CD8-positive, alpha-beta memory T cell (primary cell): ENCODE measurements at regions not wholly inside any gene's neighbourhood (a gene's known extent, or its start where the extent isn't known, plus 50 kb on each side); places are given as distances from the start of the nearest gene placed in this dataset.

Experiments
- CTCF ChIA-PET: fragments of 350-600 bp; sonication (Branson Sonifier 250); formaldehyde crosslinking; loops from one replicate; lab custom pipeline; 2021; ENCODE audit warnings: antibody characterized with exemption; lab: Charles Lee
- POLR2A ChIA-PET: fragments of 350-600 bp; sonication (Branson Sonifier 250); formaldehyde crosslinking; loops from one replicate; lab custom pipeline; 2021; ENCODE audit warnings: antibody characterized with exemption; lab: Charles Lee
- DNase-seq, 5 donors: peaks; one replicate each; pipeline versions ENCODE4 v3.0.0 to v3.0.0-alpha.2; 2020 to 2022; ENCODE audit warnings: mixed read lengths in 1 of 5
- H3K27ac ChIP-seq: one replicate; pipeline ENCODE4 v1.7.0; 2013; ENCODE audit warnings: low read depth, mild to moderate bottlenecking, low read length, moderate library complexity
- H3K27me3 ChIP-seq: 2 replicates; pipeline ENCODE4 v1.7.0; 2013; ENCODE audit warnings: low read length, mild to moderate bottlenecking; ENCODE audit not compliant: insufficient read depth, poor library complexity, severe bottlenecking
- H3K36me3 ChIP-seq: 2 replicates; pipeline ENCODE4 v1.7.0; 2013; ENCODE audit warnings: mild to moderate bottlenecking, low read length, moderate library complexity; ENCODE audit not compliant: insufficient read depth
- H3K4me1 ChIP-seq: 2 replicates; pipeline ENCODE4 v1.7.0; 2013; ENCODE audit warnings: mild to moderate bottlenecking, low read length, moderate library complexity; ENCODE audit not compliant: insufficient read depth
- H3K4me3 ChIP-seq: 2 replicates; pipeline ENCODE4 v1.7.0; 2013; ENCODE audit warnings: mild to moderate bottlenecking, low read length
- H3K9me3 ChIP-seq: 2 replicates; pipeline ENCODE4 v1.7.0; 2013; ENCODE audit warnings: mild to moderate bottlenecking, low read length
- H3K27ac Mint-ChIP-seq, 8 donors: one replicate each; pipeline ENCODE4 v1.8.0; 2020 to 2021; ENCODE audit warnings: mixed read lengths in 8 of 8, mild to moderate bottlenecking in 6 of 8, inconsistent platforms in 3 of 8, moderate library complexity in 3 of 8
- H3K27me3 Mint-ChIP-seq, 2 donors: one replicate each; pipeline ENCODE4 v1.8.0; 2020 to 2021; ENCODE audit warnings: mixed read lengths in 2 of 2, mild to moderate bottlenecking in 1 of 2, moderate library complexity in 1 of 2
- H3K36me3 Mint-ChIP-seq, 3 donors: one replicate each; pipeline ENCODE4 v1.8.0; 2020 to 2021; ENCODE audit warnings: mixed read lengths in 3 of 3, inconsistent platforms in 1 of 3, mild to moderate bottlenecking in 1 of 3
- H3K4me1 Mint-ChIP-seq, 3 donors: one replicate each; pipeline ENCODE4 v1.8.0; 2020 to 2021; ENCODE audit warnings: mixed read lengths in 3 of 3, inconsistent platforms in 1 of 3, mild to moderate bottlenecking in 1 of 3
- H3K4me3 Mint-ChIP-seq, 7 donors: one replicate each; pipeline ENCODE4 v1.8.0; 2020 to 2021; ENCODE audit warnings: mixed read lengths in 7 of 7, mild to moderate bottlenecking in 6 of 7, moderate library complexity in 4 of 7, inconsistent platforms in 2 of 7
- H3K9me3 Mint-ChIP-seq, 5 donors: one replicate each; pipeline ENCODE4 v1.8.0; 2020 to 2022; ENCODE audit warnings: mixed read lengths in 5 of 5, mild to moderate bottlenecking in 3 of 5, moderate library complexity in 2 of 5, inconsistent platforms in 1 of 5

DNA sequence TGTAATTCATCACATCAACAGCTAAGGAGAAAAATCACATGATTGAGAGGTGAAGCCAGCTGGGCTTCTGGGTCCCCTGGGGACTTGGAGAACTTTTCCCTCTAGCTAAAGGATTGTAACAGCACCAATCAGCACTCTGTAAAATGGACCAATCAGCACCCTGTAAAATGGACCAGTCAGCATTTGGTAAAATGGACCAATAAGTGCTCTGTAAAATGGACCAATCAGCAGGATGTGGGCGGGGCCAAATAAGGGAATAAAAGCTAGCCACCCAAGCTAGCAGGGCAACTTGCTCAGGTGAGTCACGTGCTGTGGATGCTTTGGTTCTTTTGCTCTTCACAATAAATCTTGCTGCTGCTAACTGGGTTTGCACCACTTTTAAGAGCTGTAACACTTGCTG lies 1248.3 kb downstream of the PCDH18 start:
- ChIA-PET CTCF (no interaction called here), POLR2A (no interaction called here)
- Histone ChIP-seq H3K4me3 (no peak overlapping the region), H3K9me3 (no peaks in the 10 kb centered on the region), H3K4me1 (no peaks in the 10 kb centered on the region), H3K36me3 (no peaks in the 10 kb centered on the region), H3K27ac (no peak overlapping the region), H3K27me3 (no peaks in the 10 kb centered on the region)
- no peak for DNase-seq
- Mint-ChIP-seq H3K4me1 (no peaks in the 10 kb centered on the region), H3K27ac (no peak overlapping the region), H3K4me3 (no peak overlapping the region), H3K27me3 (no peaks in the 10 kb centered on the region), H3K36me3 (no peaks in the 10 kb centered on the region), H3K9me3 (peaks cover 2 to 26% (median 3%) of the 10 kb centered on the region in 5 donors)

DNA sequence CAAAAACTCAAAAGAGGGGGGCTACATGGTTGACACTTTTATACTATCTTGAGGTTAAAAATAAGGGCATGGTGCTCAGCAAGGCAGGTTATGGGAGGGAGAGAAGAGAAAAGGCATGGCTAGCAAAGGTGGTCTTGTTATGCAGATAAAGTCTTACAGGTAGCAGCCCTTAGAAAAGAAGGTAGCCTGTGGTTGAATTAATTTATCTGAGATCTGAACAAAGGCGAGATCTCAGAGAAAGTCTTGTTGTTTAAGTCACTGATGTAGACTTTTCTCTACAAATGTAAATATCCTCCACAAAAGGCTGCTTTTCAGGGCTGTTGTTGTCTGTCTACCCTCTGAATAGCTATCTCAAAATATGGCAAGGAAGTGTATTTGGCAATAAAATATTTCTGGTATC lies 1250.4 kb downstream of the PCDH18 start:
- Histone ChIP-seq H3K27me3 (no peaks in the 10 kb centered on the region), H3K36me3 (no peaks in the 10 kb centered on the region), H3K9me3 (no peaks in the 10 kb centered on the region), H3K27ac (no peak overlapping the region), H3K4me1 (no peaks in the 10 kb centered on the region), H3K4me3 (no peak overlapping the region)
- peaks cover 2 to 28% (median 5%) of the 10 kb centered on the region in 5 donors for H3K9me3 Mint-ChIP-seq
- no peaks in the 10 kb centered on the region for H3K36me3 Mint-ChIP-seq
- no peak for DNase-seq
- POLR2A ChIA-PET: no interaction called here
- no peaks in the 10 kb centered on the region for H3K4me1 Mint-ChIP-seq
- no peaks in the 10 kb centered on the region for H3K27me3 Mint-ChIP-seq
- H3K4me3 Mint-ChIP-seq: no peak overlapping the region
- CTCF ChIA-PET: no interaction called here
- no peak overlapping the region for H3K27ac Mint-ChIP-seq

DNA sequence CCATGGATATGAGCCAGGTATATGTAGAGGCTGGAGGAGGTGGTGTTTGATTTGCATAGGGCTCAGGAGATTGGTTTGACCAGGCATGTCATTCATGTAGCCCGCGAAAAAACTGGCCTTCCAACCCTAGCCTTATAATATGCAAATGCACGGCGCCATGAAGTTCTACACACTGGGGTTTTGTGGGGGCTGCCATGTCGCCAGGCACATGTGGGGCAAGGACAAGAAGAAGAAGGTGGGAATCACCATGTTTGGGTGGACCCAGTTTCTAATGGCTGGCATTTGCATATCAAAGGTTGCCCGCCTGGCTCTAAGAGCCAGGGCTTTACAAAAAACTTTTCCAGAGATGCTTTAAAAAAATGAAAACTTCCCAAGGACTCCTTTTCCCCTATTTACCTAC lies 1251.0 kb downstream of the PCDH18 start:
- Histone ChIP-seq H3K4me3 (no peak overlapping the region), H3K4me1 (no peaks in the 10 kb centered on the region), H3K27me3 (no peaks in the 10 kb centered on the region), H3K27ac (no peak overlapping the region), H3K9me3 (no peaks in the 10 kb centered on the region), H3K36me3 (no peaks in the 10 kb centered on the region)
- Mint-ChIP-seq H3K27ac (no peak overlapping the region), H3K4me3 (no peak overlapping the region), H3K36me3 (no peaks in the 10 kb centered on the region), H3K27me3 (no peaks in the 10 kb centered on the region), H3K4me1 (no peaks in the 10 kb centered on the region), H3K9me3 (peaks cover 2 to 30% (median 4%) of the 10 kb centered on the region in 5 donors)
- DNase-seq: no peak
- POLR2A ChIA-PET: no interaction called here
- CTCF ChIA-PET: no interaction called here

DNA sequence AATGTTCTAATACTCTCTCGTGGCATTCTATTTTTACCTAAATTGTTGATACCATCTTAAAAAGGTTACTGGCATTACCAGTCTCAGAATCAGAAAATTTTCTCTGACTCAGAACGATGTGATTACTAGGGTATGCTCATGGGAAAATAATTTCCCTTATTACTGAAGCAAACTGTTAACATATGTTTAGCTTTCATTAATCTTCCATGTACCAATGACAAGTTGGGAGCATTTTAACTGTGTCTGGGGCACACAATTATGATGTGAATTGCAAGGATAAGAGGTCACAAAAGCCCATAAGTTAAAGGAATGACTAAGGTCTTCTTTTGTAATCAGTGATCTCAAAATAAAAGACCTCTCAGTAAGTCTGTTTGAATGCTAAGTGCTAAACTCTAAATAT lies 1254.6 kb downstream of the PCDH18 start:
- no peak overlapping the region for H3K27ac Mint-ChIP-seq
- POLR2A ChIA-PET: no interaction called here
- H3K4me1 Mint-ChIP-seq: no peaks in the 10 kb centered on the region

DNA sequence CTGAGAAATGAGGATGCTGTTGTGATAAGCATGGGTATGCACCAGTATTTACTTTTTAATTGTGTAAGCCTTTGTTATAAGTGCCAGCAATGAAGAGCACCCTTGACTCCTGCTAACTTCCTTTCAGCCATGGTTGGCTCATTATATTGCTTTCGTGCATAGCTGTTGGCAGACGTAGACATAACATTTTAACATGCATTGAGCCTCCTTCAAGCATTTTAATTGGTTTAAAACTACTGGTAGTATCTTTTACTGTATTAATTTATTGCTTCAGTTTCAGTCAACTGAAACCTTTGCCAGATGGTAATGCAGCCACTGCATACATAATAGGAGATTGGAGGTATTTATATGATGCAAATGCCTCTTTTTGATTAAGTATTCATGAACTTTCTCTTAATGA lies 1285.4 kb downstream of the PCDH18 start:
- Histone ChIP-seq H3K4me3 (no peak overlapping the region), H3K4me1 (no peaks in the 10 kb centered on the region), H3K9me3 (no peaks in the 10 kb centered on the region), H3K27me3 (no peaks in the 10 kb centered on the region), H3K36me3 (no peaks in the 10 kb centered on the region), H3K27ac (no peak overlapping the region)
- Mint-ChIP-seq H3K27me3 (no peaks in the 10 kb centered on the region), H3K27ac (no peak overlapping the region), H3K4me1 (no peaks in the 10 kb centered on the region), H3K4me3 (no peak overlapping the region), H3K9me3 (peaks cover 0 to 20% (median 10%) of the 10 kb centered on the region in 5 donors), H3K36me3 (no peaks in the 10 kb centered on the region)
- POLR2A ChIA-PET: no interaction called here
- no peak for DNase-seq
- CTCF ChIA-PET: no interaction called here

More for the DNA sequence above, 1254.6 kb downstream of the PCDH18 start:
- no peak for DNase-seq
- H3K4me1 ChIP-seq: no peaks in the 10 kb centered on the region
- no peak overlapping the region for H3K4me3 ChIP-seq
- Mint-ChIP-seq H3K9me3 (peaks cover 2 to 20% (median 3%) of the 10 kb centered on the region in 5 donors), H3K36me3 (no peaks in the 10 kb centered on the region), H3K4me3 (no peak overlapping the region), H3K27me3 (no peaks in the 10 kb centered on the region)
- CTCF ChIA-PET: no interaction called here
- H3K27me3 ChIP-seq: no peaks in the 10 kb centered on the region
- no peaks in the 10 kb centered on the region for H3K36me3 ChIP-seq
- H3K27ac ChIP-seq: no peak overlapping the region
- H3K9me3 ChIP-seq: no peaks in the 10 kb centered on the region

DNA sequence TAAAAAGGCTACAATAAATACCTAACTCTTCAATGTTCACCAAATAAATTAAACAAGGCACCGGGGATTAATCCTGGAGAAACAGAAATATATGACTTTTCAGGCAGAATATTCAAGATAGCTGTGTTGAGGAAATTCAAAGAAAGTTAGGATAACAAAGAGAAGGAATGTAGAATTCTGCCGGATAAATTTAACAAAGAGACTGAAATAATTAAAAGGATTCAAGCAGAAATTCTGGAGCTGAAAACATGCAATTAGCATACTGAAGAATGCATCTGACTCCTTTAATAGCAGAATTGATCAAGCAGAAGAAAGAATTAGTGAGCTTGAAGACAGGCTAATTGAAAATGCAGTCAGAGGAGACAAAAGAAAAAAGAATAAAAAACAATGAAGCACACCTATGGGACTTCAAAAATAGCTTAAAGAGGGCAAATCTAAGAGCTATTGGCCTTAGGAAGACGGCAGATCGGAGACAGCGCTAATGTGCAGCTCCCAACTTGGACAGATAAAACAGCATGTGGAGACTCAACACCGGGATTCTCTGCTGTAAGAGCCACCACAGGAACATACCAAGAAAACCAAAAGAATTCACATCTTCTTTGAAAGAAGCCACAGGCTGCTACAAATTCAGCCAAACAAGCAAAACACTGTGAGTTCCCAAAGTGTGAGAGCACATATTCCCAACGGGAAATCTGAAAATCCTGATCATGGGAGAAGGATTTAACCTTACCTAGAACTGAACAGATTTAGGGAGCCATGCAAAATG lies 1290.9 kb downstream of the PCDH18 start:
- H3K27ac Mint-ChIP-seq: no peak overlapping the region
- no peak overlapping the region for H3K4me3 ChIP-seq
- H3K36me3 Mint-ChIP-seq: no peaks in the 10 kb centered on the region
- no peaks in the 10 kb centered on the region for H3K4me1 ChIP-seq
- ChIA-PET POLR2A (no interaction called here), CTCF (no interaction called here)
- H3K9me3 ChIP-seq: no peaks in the 10 kb centered on the region
- peaks cover 2 to 24% (median 12%) of the 10 kb centered on the region in 5 donors for H3K9me3 Mint-ChIP-seq
- no peaks in the 10 kb centered on the region for H3K36me3 ChIP-seq
- H3K4me3 Mint-ChIP-seq: no peak overlapping the region
- no peaks in the 10 kb centered on the region for H3K27me3 ChIP-seq
- H3K27me3 Mint-ChIP-seq: no peaks in the 10 kb centered on the region
- no peak for DNase-seq
- no peaks in the 10 kb centered on the region for H3K4me1 Mint-ChIP-seq
- H3K27ac ChIP-seq: no peak overlapping the region

DNA sequence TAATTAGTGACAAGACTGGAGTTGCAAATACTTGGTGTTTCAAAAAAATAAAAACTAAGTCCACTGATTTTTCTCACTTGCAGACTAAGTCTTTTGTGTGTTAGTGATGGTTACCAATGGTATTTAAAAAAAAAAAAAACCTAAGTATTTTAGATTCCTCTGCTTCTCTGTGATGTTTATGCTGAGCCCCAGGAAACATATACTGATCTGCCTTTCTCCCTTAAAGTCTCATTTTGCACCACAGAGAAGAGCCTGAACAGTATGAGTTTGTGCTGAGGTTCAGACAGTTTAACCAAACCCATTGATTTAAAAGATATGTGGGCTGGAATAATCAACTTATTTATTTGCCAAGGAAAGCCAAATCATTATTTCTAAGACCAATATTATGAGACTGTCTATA lies 1305.0 kb downstream of the PCDH18 start:
- Mint-ChIP-seq H3K4me3 (no peak overlapping the region), H3K9me3 (peaks cover 0 to 8% (median 5%) of the 10 kb centered on the region in 5 donors), H3K4me1 (no peaks in the 10 kb centered on the region), H3K27me3 (no peaks in the 10 kb centered on the region), H3K27ac (no peak overlapping the region), H3K36me3 (no peaks in the 10 kb centered on the region)
- no peaks in the 10 kb centered on the region for H3K9me3 ChIP-seq
- no peaks in the 10 kb centered on the region for H3K4me1 ChIP-seq
- ChIA-PET POLR2A (no interaction called here), CTCF (no interaction called here)
- no peak overlapping the region for H3K4me3 ChIP-seq
- H3K36me3 ChIP-seq: no peaks in the 10 kb centered on the region
- H3K27ac ChIP-seq: no peak overlapping the region
- H3K27me3 ChIP-seq: no peaks in the 10 kb centered on the region
- DNase-seq: no peak

DNA sequence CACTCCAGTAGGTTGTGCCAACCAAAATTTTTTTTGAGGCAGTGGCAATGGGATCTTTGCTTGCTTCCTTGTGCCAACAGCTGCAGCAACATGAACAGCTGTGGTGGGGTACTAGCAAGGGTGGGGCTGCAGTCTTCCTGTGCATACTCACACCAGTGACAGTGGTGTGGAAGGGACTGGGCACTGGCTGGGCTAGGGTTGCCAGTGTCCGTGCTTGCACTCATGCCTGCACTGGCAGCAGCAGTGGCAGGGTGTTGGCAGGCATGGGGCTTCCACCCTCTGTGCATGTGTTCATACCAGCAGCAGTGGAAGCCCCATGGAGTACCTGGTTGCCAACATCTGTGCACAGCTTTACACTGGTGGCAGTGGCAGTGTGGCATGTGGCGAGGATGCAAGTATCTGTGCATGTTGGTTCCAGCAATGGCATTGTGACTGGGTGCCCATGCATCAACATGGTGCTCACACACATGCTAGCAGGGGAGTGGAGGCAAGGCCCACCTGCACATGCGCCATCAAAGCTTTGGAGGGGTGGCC lies 1312.6 kb downstream of the PCDH18 start:
- Histone ChIP-seq H3K27ac (no peak overlapping the region), H3K9me3 (no peaks in the 10 kb centered on the region), H3K4me1 (no peaks in the 10 kb centered on the region), H3K36me3 (no peaks in the 10 kb centered on the region), H3K27me3 (no peaks in the 10 kb centered on the region), H3K4me3 (no peak overlapping the region)
- Mint-ChIP-seq H3K36me3 (no peaks in the 10 kb centered on the region), H3K27me3 (no peaks in the 10 kb centered on the region), H3K9me3 (peaks cover 2 to 30% (median 4%) of the 10 kb centered on the region in 5 donors), H3K27ac (no peak overlapping the region), H3K4me3 (no peak overlapping the region), H3K4me1 (no peaks in the 10 kb centered on the region)
- CTCF ChIA-PET: no interaction called here
- no peak for DNase-seq
- POLR2A ChIA-PET: no interaction called here
